Endothelial cell of umbilical vein (primary cell): ENCODE measurements at regions not wholly inside any gene's neighbourhood (a gene's known extent, or its start where the extent isn't known, plus 50 kb on each side); places are given as distances from the start of the nearest gene placed in this dataset.

Source experiments
- BruUV-seq: library from RNA; stranded (reverse); fragments of 400-500 nt; replicated peaks from 2 replicates; lab custom pipeline; 2021; lab: Mats Ljungman, UMichigan
- CTCF ChIA-PET: fragments of 300-600, 350-600 bp; sonication (Branson Sonifier 250); formaldehyde crosslinking; loops from one replicate; lab custom pipeline; 2021; ENCODE audit warnings: antibody characterized with exemption, inconsistent platforms; lab: Charles Lee
- POLR2A ChIA-PET: fragments of 300-600, 350-600 bp; sonication (Branson Sonifier 250); formaldehyde crosslinking; loops from one replicate; lab custom pipeline; 2021; ENCODE audit warnings: antibody characterized with exemption, inconsistent platforms; lab: Charles Lee
- DNase-seq: peaks from one replicate; pipeline ENCODE4 v3.0.0-alpha.2; 2011; ENCODE audit warnings: low read depth, low spot score
- FAIRE-seq: peaks from 2 replicates; lab custom pipeline; 2011; peaks lifted over from hg19 to GRCh38; lab: Jason Lieb, UNC
- H2AFZ ChIP-seq: 2 replicates; pipeline ENCODE4 v1.6.0; 2012; ENCODE audit warnings: low read depth, low read length, control low read depth, inconsistent platforms
- H3K27ac ChIP-seq: 2 replicates; pipeline ENCODE4 v1.5.1; 2011; ENCODE audit warnings: low read depth, mild to moderate bottlenecking, control low read depth, low read length, moderate library complexity; ENCODE audit not compliant: insufficient read depth
- H3K27me3 ChIP-seq, 2 experiments: 2 replicates each; pipeline versions ENCODE4 v1.6.0 to v1.6.1; 2011; ENCODE audit warnings: low read length in 2 of 2, mixed read lengths in 1 of 2; ENCODE audit not compliant: control insufficient read depth in 2 of 2, insufficient read depth in 2 of 2
- H3K36me3 ChIP-seq, 2 experiments: 2 replicates in 1 of 2; 3 replicates in 1 of 2; pipeline ENCODE4 v1.5.1; 2011; ENCODE audit warnings: low read length in 2 of 2, mild to moderate bottlenecking in 1 of 2, moderate library complexity in 1 of 2; ENCODE audit not compliant: control insufficient read depth in 2 of 2, insufficient read depth in 2 of 2; ENCODE audit errors: extremely low read depth in 1 of 2
- H3K4me1 ChIP-seq: 3 replicates; pipeline ENCODE4 v1.5.1; 2011; ENCODE audit warnings: mild to moderate bottlenecking, low read length; ENCODE audit not compliant: control insufficient read depth, insufficient read depth; ENCODE audit errors: extremely low read depth
- H3K4me2 ChIP-seq: 2 replicates; pipeline ENCODE4 v1.6.1; 2011; ENCODE audit warnings: low read length, control low read depth, mixed read lengths; ENCODE audit not compliant: insufficient read depth
- H3K4me3 ChIP-seq, 3 experiments: fragments of 200-600 bp in 1 of 3; sonication (generic), shearing (Covaris generic) in 1 of 3; replicated peaks in 1 of 3; 2 replicates each; pipeline ENCODE4 v1.5.1; 2011 to 2016; ENCODE audit warnings: control low read depth in 3 of 3, low read length in 3 of 3, mild to moderate bottlenecking in 2 of 3, inconsistent platforms in 1 of 3, low read depth in 1 of 3, moderate library complexity in 1 of 3; ENCODE audit not compliant: insufficient read depth in 1 of 3
- H3K79me2 ChIP-seq: 2 replicates; pipeline ENCODE4 v1.6.0; 2012; ENCODE audit warnings: low read length, inconsistent platforms; ENCODE audit not compliant: control insufficient read depth, insufficient read depth
- H3K9ac ChIP-seq: replicated peaks from 2 replicates; pipeline ENCODE3; 2011; ENCODE audit warnings: low read length, control low read depth; ENCODE audit not compliant: insufficient read depth; ENCODE audit errors: extremely low read depth
- H3K9me1 ChIP-seq: replicated peaks from 3 replicates; pipeline ENCODE4 v1.6.0; 2011; ENCODE audit warnings: mild to moderate bottlenecking, low read length; ENCODE audit not compliant: control insufficient read depth, insufficient read depth; ENCODE audit errors: extremely low read depth
- H3K9me3 ChIP-seq: replicated peaks from 2 replicates; pipeline ENCODE4 v1.5.1; 2012; ENCODE audit warnings: low read length, inconsistent platforms; ENCODE audit not compliant: control insufficient read depth, insufficient read depth
- H4K20me1 ChIP-seq: replicated peaks from 2 replicates; pipeline ENCODE3; 2011; ENCODE audit warnings: mild to moderate bottlenecking, low read length; ENCODE audit not compliant: control insufficient read depth, insufficient read depth; ENCODE audit errors: extremely low read depth
- EZH2 ChIP-seq: IDR thresholded peaks from 2 replicates; pipeline ENCODE4 v1.6.1; 2012; ENCODE audit warnings: borderline replicate concordance, low read depth, mild to moderate bottlenecking, moderate library complexity, low read length, inconsistent platforms; ENCODE audit not compliant: severe bottlenecking
- FOS ChIP-seq: IDR thresholded peaks from 2 replicates; pipeline ENCODE4 v1.6.1; 2011; ENCODE audit warnings: mild to moderate bottlenecking, low read length, moderate library complexity, borderline replicate concordance; ENCODE audit not compliant: insufficient read depth
- GATA2 ChIP-seq: IDR thresholded peaks from 2 replicates; pipeline ENCODE4 v1.7.0; 2011; ENCODE audit warnings: low read depth, mild to moderate bottlenecking, moderate library complexity, mixed read lengths, low read length; ENCODE audit not compliant: insufficient read length, insufficient read depth
- JUN ChIP-seq: IDR thresholded peaks from 2 replicates; pipeline ENCODE4 v1.6.1; 2011; ENCODE audit warnings: borderline replicate concordance, low read depth; ENCODE audit not compliant: insufficient read length, insufficient read depth
- MYC ChIP-seq: IDR thresholded peaks from one replicate; pipeline ENCODE4 v1.6.1; 2011; ENCODE audit warnings: mild to moderate bottlenecking, low read depth, low read length
- POLR2A ChIP-seq: IDR thresholded peaks from 2 replicates; pipeline ENCODE4 v1.6.1; 2012; ENCODE audit warnings: low read depth, mild to moderate bottlenecking, control low read depth, low read length
- POLR2AphosphoS5 ChIP-seq: IDR thresholded peaks from 2 replicates; pipeline ENCODE4 v1.6.1; 2012; ENCODE audit warnings: low read depth, mild to moderate bottlenecking, control low read depth, low read length, moderate library complexity; ENCODE audit not compliant: insufficient read depth
- dilution Hi-C: fragments of 300-500 bp; cut with MboI; formaldehyde crosslinking; loops from one replicate; pipeline ENCODE4 v1.15.0; 2019; ENCODE audit warnings: low sequenced_read_pairs; ENCODE audit not compliant: extremely low pct_ligation_motif_present
- intact Hi-C: fragments of 100-400 bp; cut with micrococcal nuclease; formaldehyde crosslinking; loops from one replicate; pipeline ENCODE4 v1.10.0; 2022
- TF ChIP-seq, protein P1 (sequence below): IDR thresholded peaks from 2 replicates; pipeline ENCODE4 v1.6.1; 2011; ENCODE audit not compliant: insufficient read depth, insufficient read length
- TF ChIP-seq, protein P2 (sequence below), 2 donors: IDR thresholded peaks; 1 replicate in 1 of 2; 2 replicates in 1 of 2; pipeline ENCODE4 v1.5.1; 2011; ENCODE audit warnings: low read length in 2 of 2, mild to moderate bottlenecking in 2 of 2, moderate library complexity in 2 of 2, control low read depth in 1 of 2, inconsistent platforms in 1 of 2, low read depth in 1 of 2; ENCODE audit not compliant: insufficient read depth in 1 of 2; ENCODE audit errors: extremely low read depth in 1 of 2

DNA sequence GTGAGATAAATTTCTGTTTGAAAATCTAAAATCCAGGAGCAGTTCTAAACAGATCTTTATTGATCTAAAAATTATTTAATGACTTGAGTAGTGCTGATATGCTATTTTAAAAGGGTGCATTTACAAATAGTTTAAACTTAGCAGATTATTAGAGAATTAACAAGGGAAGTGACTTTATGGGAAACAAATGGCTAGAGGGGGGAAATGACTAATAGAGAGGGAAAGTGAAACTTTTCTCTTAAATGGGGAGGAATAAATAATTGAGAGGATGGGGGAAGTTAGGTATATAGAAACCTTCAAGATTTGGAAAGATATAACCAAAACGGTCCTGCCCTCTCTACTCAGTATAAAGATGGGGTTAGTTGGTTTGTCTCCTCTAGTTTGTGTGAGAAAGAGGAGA lies 90.1 kb upstream of the ARMC3 start:
- ChIA-PET POLR2A (no interaction called here), CTCF (no interaction called here)
- H4K20me1 ChIP-seq = no peaks in the 10 kb centered on the region
- H3K4me2 ChIP-seq = peak overlapping the region; percentile 45
- no peaks in the 10 kb centered on the region for H3K79me2 ChIP-seq
- peaks cover 6% of the 10 kb centered on the region for H3K4me1 ChIP-seq
- intact Hi-C loops (no loop called here), dilution Hi-C loops (no loop called here)
- FAIRE-seq = no peak
- no peak overlapping the region for H3K4me3 ChIP-seq
- H3K27me3 ChIP-seq = no peaks in the 10 kb centered on the region
- no peaks in the 10 kb centered on the region for H3K9me3 ChIP-seq
- peak; percentile 4 for TF ChIP-seq JUN
- TF ChIP-seq FOS = peak; percentile 49
- TF ChIP-seq MYC = no peak
- H3K36me3 ChIP-seq = no peaks in the 10 kb centered on the region
- peak overlapping the region; percentile 24 for H3K27ac ChIP-seq
- no TSS peak for BruUV-seq
- H3K9ac ChIP-seq = no peak overlapping the region
- peak overlapping the region; percentile 80 for H2AFZ ChIP-seq
- DNase-seq = peak; percentile 57
- no peaks in the 10 kb centered on the region for H3K9me1 ChIP-seq

DNA sequence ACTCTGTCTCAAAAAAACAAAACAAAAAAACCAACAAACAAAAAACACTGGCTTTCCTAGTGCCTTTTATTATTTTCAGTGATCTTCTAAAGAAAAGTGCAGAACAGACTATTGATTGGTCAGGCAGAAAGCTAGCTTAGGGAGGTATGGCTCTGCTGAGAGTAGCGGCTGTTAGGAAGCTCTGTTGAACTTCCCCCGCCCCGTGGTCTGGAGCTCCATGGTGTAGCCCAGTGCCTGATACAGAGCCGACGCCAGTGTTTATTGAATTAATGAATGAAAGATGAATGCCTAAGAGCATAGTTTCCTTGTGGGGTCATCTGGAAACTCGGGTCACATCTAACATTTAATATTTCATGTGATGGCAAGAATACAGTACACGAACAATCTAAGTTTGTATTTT lies 90.5 kb upstream of the ARMC3 start:
- POLR2A ChIA-PET = no interaction called here
- dilution Hi-C loops = no loop called here
- no peaks in the 10 kb centered on the region for H3K9me1 ChIP-seq
- H3K27ac ChIP-seq = peak overlapping the region; percentile 24
- no peaks in the 10 kb centered on the region for H4K20me1 ChIP-seq
- CTCF ChIA-PET = no interaction called here
- H2AFZ ChIP-seq = peak overlapping the region; percentile 80
- H3K4me2 ChIP-seq = peak overlapping the region; percentile 45
- H3K9ac ChIP-seq = no peak overlapping the region
- H3K79me2 ChIP-seq = no peaks in the 10 kb centered on the region
- H3K36me3 ChIP-seq = no peaks in the 10 kb centered on the region
- DNase-seq = no peak
- H3K4me3 ChIP-seq = no peak overlapping the region
- H3K27me3 ChIP-seq = no peaks in the 10 kb centered on the region
- TF ChIP-seq EZH2 = no peak
- TF ChIP-seq, protein P1, sequence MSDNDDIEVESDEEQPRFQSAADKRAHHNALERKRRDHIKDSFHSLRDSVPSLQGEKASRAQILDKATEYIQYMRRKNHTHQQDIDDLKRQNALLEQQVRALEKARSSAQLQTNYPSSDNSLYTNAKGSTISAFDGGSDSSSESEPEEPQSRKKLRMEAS = no peak
- no peak for TF ChIP-seq GATA2
- TF ChIP-seq POLR2AphosphoS5 = no peak
- no peak for TF ChIP-seq POLR2A
- no peak for TF ChIP-seq MYC
- no peak for TF ChIP-seq JUN
- TF ChIP-seq, protein P2, sequence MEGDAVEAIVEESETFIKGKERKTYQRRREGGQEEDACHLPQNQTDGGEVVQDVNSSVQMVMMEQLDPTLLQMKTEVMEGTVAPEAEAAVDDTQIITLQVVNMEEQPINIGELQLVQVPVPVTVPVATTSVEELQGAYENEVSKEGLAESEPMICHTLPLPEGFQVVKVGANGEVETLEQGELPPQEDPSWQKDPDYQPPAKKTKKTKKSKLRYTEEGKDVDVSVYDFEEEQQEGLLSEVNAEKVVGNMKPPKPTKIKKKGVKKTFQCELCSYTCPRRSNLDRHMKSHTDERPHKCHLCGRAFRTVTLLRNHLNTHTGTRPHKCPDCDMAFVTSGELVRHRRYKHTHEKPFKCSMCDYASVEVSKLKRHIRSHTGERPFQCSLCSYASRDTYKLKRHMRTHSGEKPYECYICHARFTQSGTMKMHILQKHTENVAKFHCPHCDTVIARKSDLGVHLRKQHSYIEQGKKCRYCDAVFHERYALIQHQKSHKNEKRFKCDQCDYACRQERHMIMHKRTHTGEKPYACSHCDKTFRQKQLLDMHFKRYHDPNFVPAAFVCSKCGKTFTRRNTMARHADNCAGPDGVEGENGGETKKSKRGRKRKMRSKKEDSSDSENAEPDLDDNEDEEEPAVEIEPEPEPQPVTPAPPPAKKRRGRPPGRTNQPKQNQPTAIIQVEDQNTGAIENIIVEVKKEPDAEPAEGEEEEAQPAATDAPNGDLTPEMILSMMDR (IDR thresholded peaks at IDR 0.05; ENCODE audit: extremely low read depth in 1 of 2, insufficient read depth in 1 of 2, low read depth in 1 of 2, low read length in 2 of 2) = no peak
- no peak for TF ChIP-seq FOS
- no TSS peak for BruUV-seq
- H3K9me3 ChIP-seq = no peaks in the 10 kb centered on the region
- intact Hi-C loops = no loop called here
- FAIRE-seq = no peak
- peaks cover 6% of the 10 kb centered on the region for H3K4me1 ChIP-seq
